HEK293T (cell line): ENCODE measurements at regions not wholly inside any gene's neighbourhood (a gene's known extent, or its start where the extent isn't known, plus 50 kb on each side); places are given as distances from the start of the nearest gene placed in this dataset.

Experiments used
- BHLHE40 ChIP-seq: fragments of 450-650 bp; IDR thresholded peaks from 2 replicates; pipeline ENCODE4 v1.6.1; 2016; ENCODE audit warnings: mild to moderate bottlenecking, moderate library complexity, borderline replicate concordance
- CTBP1 ChIP-seq: fragments of 450-650 bp; IDR thresholded peaks from 2 replicates; pipeline ENCODE4 v1.6.1; 2016; ENCODE audit warnings: borderline replicate concordance
- ELF4 ChIP-seq: fragments of 450-650 bp; IDR thresholded peaks from 2 replicates; pipeline ENCODE4 v1.6.1; 2017; ENCODE audit warnings: antibody characterized with exemption
- FOXK2 ChIP-seq: fragments of 450-650 bp; IDR thresholded peaks from 2 replicates; pipeline ENCODE4 v1.6.1; 2016; ENCODE audit warnings: mild to moderate bottlenecking
- FOXM1 ChIP-seq: fragments of 450-650 bp; IDR thresholded peaks from 2 replicates; pipeline ENCODE4 v1.6.1; 2017; ENCODE audit warnings: mild to moderate bottlenecking, borderline replicate concordance
- HDGF ChIP-seq: fragments of 450-650 bp; IDR thresholded peaks from 2 replicates; pipeline ENCODE4 v1.6.1; 2017; ENCODE audit warnings: antibody characterized with exemption, borderline replicate concordance
- LEF1 ChIP-seq: fragments of 450-650 bp; IDR thresholded peaks from 2 replicates; pipeline ENCODE4 v1.6.1; 2017; ENCODE audit warnings: mild to moderate bottlenecking, borderline replicate concordance
- NFRKB ChIP-seq: fragments of 450-650 bp; IDR thresholded peaks from 2 replicates; pipeline ENCODE4 v1.6.1; 2016; ENCODE audit warnings: mild to moderate bottlenecking, moderate library complexity
- PKNOX1 ChIP-seq: fragments of 450-650 bp; IDR thresholded peaks from 2 replicates; pipeline ENCODE4 v1.6.1; 2016
- SP1 ChIP-seq: fragments of 450-650 bp; IDR thresholded peaks from 2 replicates; pipeline ENCODE4 v1.6.1; 2017
- SUZ12 ChIP-seq: fragments of 450-650 bp; IDR thresholded peaks from 2 replicates; pipeline ENCODE4 v1.6.1; 2016; ENCODE audit warnings: mild to moderate bottlenecking
- TARDBP ChIP-seq: fragments of 450-650 bp; IDR thresholded peaks from 2 replicates; pipeline ENCODE4 v1.6.1; 2016

- no peak for TF ChIP-seq HDGF
- TF ChIP-seq ELF4, result no peak
- no peak for TF ChIP-seq SUZ12
- no peak for TF ChIP-seq BHLHE40
- no peak for TF ChIP-seq LEF1
- TF ChIP-seq NFRKB, result no peak
- TF ChIP-seq CTBP1, result no peak
- no peak for TF ChIP-seq TARDBP
- no peak for TF ChIP-seq FOXK2
- TF ChIP-seq FOXM1, result no peak
- no peak for TF ChIP-seq SP1
- no peak for TF ChIP-seq PKNOX1
Measured at GRCh38 chr2:5764041-5764440, 71.9 kb downstream of the SOX11 start.
